ENCODE measurements at regions not wholly inside any gene's neighbourhood (a gene's known extent, or its start where the extent isn't known, plus 50 kb on each side); places are given as distances from the start of the nearest gene placed in this dataset.

- no peaks in the 10 kb centered on the region for H4K20me1 ChIP-seq (ENCODE audit: control insufficient read depth, extremely low read depth, insufficient read depth, low read length)
- DNase-seq (ENCODE audit: low read depth, low spot score), result no peak
- no peak overlapping the region for H3K4me2 ChIP-seq (ENCODE audit: control insufficient read depth, extremely low read depth, insufficient read depth, low read depth, low read length)
- TF ChIP-seq CTCF (optimal IDR thresholded peaks at IDR 0.05 in 1 of 3, IDR thresholded peaks at IDR 0.05 in 1 of 3, conservative IDR thresholded peaks at IDR 0.05 in 1 of 3; ENCODE audit: extremely low read depth in 1 of 3, insufficient read depth in 2 of 3, low read length in 3 of 3), result no peak
- no peak for TF ChIP-seq EZH2 (IDR thresholded peaks at IDR 0.05; ENCODE audit: low read length)
- H3K4me3 ChIP-seq (ENCODE audit: control insufficient read depth in 2 of 3, extremely low read depth in 1 of 3, insufficient read depth in 2 of 3, low read depth in 1 of 3, low read length in 3 of 3), result no peak overlapping the region
- H3K4me1 ChIP-seq (ENCODE audit: control insufficient read depth, extremely low read depth, insufficient read depth, low read length), result no peaks in the 10 kb centered on the region
- no peaks in the 10 kb centered on the region for H3K9me1 ChIP-seq (ENCODE audit: control insufficient read depth, extremely low read depth, insufficient read depth, low read length)
- H3K27ac ChIP-seq (ENCODE audit: control insufficient read depth, insufficient read depth, low read length), result no peak overlapping the region
- FAIRE-seq, result no peak
- H3K9ac ChIP-seq (ENCODE audit: control insufficient read depth, extremely low read depth, insufficient read depth, low read length), result no peak overlapping the region
- no peaks in the 10 kb centered on the region for H3K79me2 ChIP-seq (ENCODE audit: control insufficient read depth, insufficient read depth, low read length)
- H3K9me3 ChIP-seq (ENCODE audit: control insufficient read depth, low read depth, low read length), result no peaks in the 10 kb centered on the region
- no peaks in the 10 kb centered on the region for H3K27me3 ChIP-seq (ENCODE audit: control insufficient read depth, extremely low read depth, insufficient read depth, low read length)
- H2AFZ ChIP-seq (ENCODE audit: control insufficient read depth, low read length), result no peak overlapping the region
- H3K36me3 ChIP-seq (ENCODE audit: control insufficient read depth in 2 of 2, extremely low read depth in 1 of 2, insufficient read depth in 2 of 2, low read length in 2 of 2), result no peaks in the 10 kb centered on the region
- dilution Hi-C loops (cut with MboI; ENCODE audit: extremely low pct_ligation_motif_present, low sequenced_read_pairs), result no loop called here
Measured at GRCh38 chr1:239538239-239538988, 152.0 kb downstream of the CHRM3 start.

- no peaks in the 10 kb centered on the region for H3K9me1 ChIP-seq (ENCODE audit: control insufficient read depth, extremely low read depth, insufficient read depth, low read length)
Measured at GRCh38 chr1:239539051-239539450, 152.7 kb downstream of the CHRM3 start.

More at GRCh38 chr1:239539051-239539450, 152.7 kb downstream of the CHRM3 start:
- Histone ChIP-seq H3K36me3 (ENCODE audit: control insufficient read depth in 2 of 2, extremely low read depth in 1 of 2, insufficient read depth in 2 of 2, low read length in 2 of 2) (no peaks in the 10 kb centered on the region), H3K27ac (ENCODE audit: control insufficient read depth, insufficient read depth, low read length) (no peak overlapping the region), H3K27me3 (ENCODE audit: control insufficient read depth, extremely low read depth, insufficient read depth, low read length) (no peaks in the 10 kb centered on the region), H3K4me3 (ENCODE audit: control insufficient read depth in 2 of 3, extremely low read depth in 1 of 3, insufficient read depth in 2 of 3, low read depth in 1 of 3, low read length in 3 of 3) (no peak overlapping the region), H2AFZ (ENCODE audit: control insufficient read depth, low read length) (no peak overlapping the region), H3K79me2 (ENCODE audit: control insufficient read depth, insufficient read depth, low read length) (no peaks in the 10 kb centered on the region), H4K20me1 (ENCODE audit: control insufficient read depth, extremely low read depth, insufficient read depth, low read length) (no peaks in the 10 kb centered on the region), H3K9ac (ENCODE audit: control insufficient read depth, extremely low read depth, insufficient read depth, low read length) (no peak overlapping the region), H3K4me2 (ENCODE audit: control insufficient read depth, extremely low read depth, insufficient read depth, low read depth, low read length) (no peak overlapping the region), H3K9me3 (ENCODE audit: control insufficient read depth, low read depth, low read length) (no peaks in the 10 kb centered on the region), H3K4me1 (ENCODE audit: control insufficient read depth, extremely low read depth, insufficient read depth, low read length) (no peaks in the 10 kb centered on the region)
- no peak for TF ChIP-seq CTCF (optimal IDR thresholded peaks at IDR 0.05 in 1 of 3, IDR thresholded peaks at IDR 0.05 in 1 of 3, conservative IDR thresholded peaks at IDR 0.05 in 1 of 3; ENCODE audit: extremely low read depth in 1 of 3, insufficient read depth in 2 of 3, low read length in 3 of 3)
- TF ChIP-seq EZH2 (IDR thresholded peaks at IDR 0.05; ENCODE audit: low read length), result no peak
- DNase-seq (ENCODE audit: low read depth, low spot score), result no peak
- no peak for FAIRE-seq
- dilution Hi-C loops (cut with MboI; ENCODE audit: extremely low pct_ligation_motif_present, low sequenced_read_pairs), result no loop called here

Measured in keratinocyte (primary cell).